Esophagus squamous epithelium (tissue), 5 donors: ENCODE measurements at regions not wholly inside any gene's neighbourhood (a gene's known extent, or its start where the extent isn't known, plus 50 kb on each side); places are given as distances from the start of the nearest gene placed in this dataset.
A peak's percentile ranks its signal among the peaks of the same experiment; 100 is the strongest.

ENCODE experiments used
- DNase-seq: peaks from one replicate; lab custom pipeline; 2025; lab: John Stamatoyannopoulos, UW
- H3K27ac ChIP-seq, 4 donors: fragments of 200-600 bp; sonication (generic); one replicate each; pipeline ENCODE4 v1.5.1; 2016 to 2019; ENCODE audit warnings: mild to moderate bottlenecking in 1 of 4
- H3K27me3 ChIP-seq, 4 donors: fragments of 200-600 bp; sonication (generic); 1 replicate in 3 of 4; 2 replicates in 1 of 4; pipeline versions ENCODE4 v1.5.1 to v1.6.0; 2017 to 2021; ENCODE audit warnings: antibody characterized with exemption in 1 of 4
- H3K36me3 ChIP-seq, 3 donors: fragments of 200-600 bp; sonication (generic); one replicate each; pipeline ENCODE4 v1.5.1; 2016 to 2019
- H3K4me1 ChIP-seq, 3 donors: fragments of 200-600 bp; sonication (generic); one replicate each; pipeline ENCODE4 v1.5.1; 2017 to 2019
- H3K4me3 ChIP-seq, 4 donors: fragments of 200-600 bp; sonication (generic); 1 replicate in 3 of 4; 2 replicates in 1 of 4; pipeline ENCODE4 v1.5.1; 2016 to 2019; ENCODE audit warnings: mild to moderate bottlenecking in 2 of 4, moderate library complexity in 1 of 4
- H3K9me3 ChIP-seq, 3 donors: fragments of 200-600 bp; sonication (generic); one replicate each; pipeline ENCODE4 v1.5.1; 2016 to 2019
- CTCF ChIP-seq, 6 experiments: fragments of 450-650 bp in 4 of 6; fragments of 200-600 bp in 2 of 6; sonication (generic) in 2 of 6; IDR thresholded peaks; one replicate each; pipeline ENCODE4 v1.5.1; 2016 to 2019; ENCODE audit warnings: antibody characterized with exemption in 6 of 6, mild to moderate bottlenecking in 4 of 6, moderate library complexity in 4 of 6
- POLR2A ChIP-seq, 4 donors: fragments of 450-650 bp; IDR thresholded peaks; one replicate each; pipeline ENCODE4 v1.6.1; 2017; ENCODE audit warnings: antibody characterized with exemption in 4 of 4, mild to moderate bottlenecking in 4 of 4, moderate library complexity in 3 of 4
- WGBS, 2 donors: methylation state at CpG; one replicate each; pipeline ENCODE4 v1.1.5; 2018; 5-methylcytosine and 5-hydroxymethylcytosine counted together
- intact Hi-C: fragments of 100-400 bp; cut with DNase I; formaldehyde crosslinking; loops from one replicate; pipeline ENCODE4 v1.15.0; 2022
- donor health status: DM: yes; HTN: yes; CAD: no.

- 83 to 91% methylated on average over 1 of the region's 1 CpG for WGBS, 2 donors
- Histone ChIP-seq H3K27me3 (no peaks in the 10 kb centered on the region), H3K27ac (no peak overlapping the region), H3K9me3 (no peaks in the 10 kb centered on the region), H3K4me1 (no peaks in the 10 kb centered on the region), H3K4me3 (no peak overlapping the region), H3K36me3 (no peaks in the 10 kb centered on the region)
- no peak for DNase-seq
- intact Hi-C loops: no loop called here
- no peak for TF ChIP-seq POLR2A (IDR thresholded peaks at IDR 0.05)
- TF ChIP-seq CTCF (IDR thresholded peaks at IDR 0.05): no peak
These were observed 1111.7 kb upstream of the B3GALT2 start for GRCh38 chr1:194298007-194298598.

- intact Hi-C loops: no loop called here
- Histone ChIP-seq H3K4me3 (no peak overlapping the region), H3K27me3 (no peaks in the 10 kb centered on the region), H3K9me3 (no peaks in the 10 kb centered on the region), H3K36me3 (no peaks in the 10 kb centered on the region), H3K27ac (no peak overlapping the region), H3K4me1 (no peaks in the 10 kb centered on the region)
- TF ChIP-seq POLR2A (IDR thresholded peaks at IDR 0.05) (no peak), CTCF (IDR thresholded peaks at IDR 0.05) (no peak)
- WGBS, 2 donors: 90 to 100% methylated on average over 2 of the region's 2 CpGs
- no peak for DNase-seq
These were observed 1110.7 kb upstream of the B3GALT2 start for GRCh38 chr1:194297094-194297493.

GRCh38 chr1:194296201-194296600 is 1109.8 kb upstream of the B3GALT2 start:
- no peaks in the 10 kb centered on the region for H3K27me3 ChIP-seq
- DNase-seq: no peak
- H3K4me1 ChIP-seq: no peaks in the 10 kb centered on the region
- TF ChIP-seq CTCF (IDR thresholded peaks at IDR 0.05): no peak
- no peak for TF ChIP-seq POLR2A (IDR thresholded peaks at IDR 0.05)
- no peak overlapping the region for H3K27ac ChIP-seq
- H3K9me3 ChIP-seq: no peaks in the 10 kb centered on the region
- WGBS, 2 donors: 50 to 64% methylated on average over 2 of the region's 2 CpGs
- intact Hi-C loops: no loop called here
- no peak overlapping the region for H3K4me3 ChIP-seq
- no peaks in the 10 kb centered on the region for H3K36me3 ChIP-seq

- no peak for DNase-seq
- Histone ChIP-seq H3K27me3 (no peaks in the 10 kb centered on the region), H3K27ac (no peak overlapping the region), H3K9me3 (no peaks in the 10 kb centered on the region), H3K4me3 (no peak overlapping the region), H3K36me3 (no peaks in the 10 kb centered on the region), H3K4me1 (no peaks in the 10 kb centered on the region)
- WGBS, 2 donors: 21 to 40% methylated on average over 1 of the region's 1 CpG
- peak in 4 of 6 experiments; percentile 32 to 55 (median 42) for TF ChIP-seq CTCF (IDR thresholded peaks at IDR 0.05)
- no peak for TF ChIP-seq POLR2A (IDR thresholded peaks at IDR 0.05)
- intact Hi-C loops: no loop called here
These were observed 1109.3 kb upstream of the B3GALT2 start for GRCh38 chr1:194295685-194296084.

- Histone ChIP-seq H3K4me1 (no peaks in the 10 kb centered on the region), H3K27ac (no peak overlapping the region), H3K4me3 (no peak overlapping the region), H3K36me3 (no peaks in the 10 kb centered on the region), H3K27me3 (no peaks in the 10 kb centered on the region), H3K9me3 (no peaks in the 10 kb centered on the region)
- 83 to 94% methylated on average over 1 of the region's 1 CpG for WGBS, 2 donors
- intact Hi-C loops: no loop called here
- no peak for DNase-seq
- TF ChIP-seq CTCF (IDR thresholded peaks at IDR 0.05): no peak
These were observed 1107.5 kb upstream of the B3GALT2 start for GRCh38 chr1:194293851-194294405.
